Caki2 (cell line): ENCODE measurements at regions not wholly inside any gene's neighbourhood (a gene's known extent, or its start where the extent isn't known, plus 50 kb on each side); places are given as distances from the start of the nearest gene placed in this dataset.

ENCODE experiments used
- DNase-seq: peaks from one replicate; pipeline ENCODE4 v3.0.0-alpha.2; 2015; ENCODE audit warnings: low read depth
- in situ Hi-C: cut with HindIII; loops from 2 replicates; pipeline ENCODE4 v1.10.0; 2016; ENCODE audit warnings: low sequenced_read_pairs, low pct_unique_long_range_greater_than_20kb, mixed read lengths

GRCh38 chr16:35745821-35746248 is 2286.4 kb downstream of the TP53TG3F start:
- no peak for DNase-seq
- in situ Hi-C loops: no loop called here

- DNase-seq: no peak
- in situ Hi-C loops: no loop called here
Measured at GRCh38 chr16:35746281-35746962, 2287.0 kb downstream of the TP53TG3F start.

DNA sequence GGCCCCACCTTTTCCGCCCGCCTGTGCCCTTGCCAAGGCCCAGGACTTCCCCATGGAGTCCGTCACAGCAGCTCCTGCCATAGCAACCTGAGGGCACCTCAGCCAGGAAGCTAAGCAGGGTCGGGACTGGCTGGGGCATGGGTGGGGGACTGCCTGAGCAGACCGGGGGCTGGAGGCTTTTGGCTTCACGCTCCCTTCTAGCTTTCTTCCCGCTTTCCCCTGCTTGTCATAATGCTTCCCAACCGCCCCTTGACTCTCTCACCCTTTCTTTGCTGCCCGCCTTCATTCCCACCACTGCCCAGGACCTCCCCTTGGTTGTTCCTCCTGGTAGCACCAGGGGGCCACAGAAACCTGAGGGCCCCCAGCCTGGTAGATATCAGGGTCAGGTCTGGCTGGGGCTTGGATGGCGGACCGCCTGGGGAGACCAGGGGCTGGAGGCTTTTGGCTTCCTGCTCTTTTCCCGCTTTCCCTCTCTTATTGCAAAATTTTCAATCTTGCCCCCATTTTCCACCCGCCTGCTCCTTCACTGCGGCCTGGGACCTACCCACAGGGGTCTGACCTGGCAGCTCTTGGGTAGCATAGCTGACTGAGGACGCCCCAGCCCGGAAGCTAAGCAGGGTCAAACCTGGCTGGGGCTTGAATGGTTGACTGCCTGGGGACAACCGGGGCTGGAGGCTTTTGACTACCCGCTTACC is 2287.7 kb downstream of the TP53TG3F start:
- in situ Hi-C loops: no loop called here

GRCh38 chr16:35747658-35748455 is 2288.4 kb downstream of the TP53TG3F start:
- DNase-seq: no peak
- in situ Hi-C loops: no loop called here

More for the DNA sequence above, 2287.7 kb downstream of the TP53TG3F start:
- no peak for DNase-seq

DNA sequence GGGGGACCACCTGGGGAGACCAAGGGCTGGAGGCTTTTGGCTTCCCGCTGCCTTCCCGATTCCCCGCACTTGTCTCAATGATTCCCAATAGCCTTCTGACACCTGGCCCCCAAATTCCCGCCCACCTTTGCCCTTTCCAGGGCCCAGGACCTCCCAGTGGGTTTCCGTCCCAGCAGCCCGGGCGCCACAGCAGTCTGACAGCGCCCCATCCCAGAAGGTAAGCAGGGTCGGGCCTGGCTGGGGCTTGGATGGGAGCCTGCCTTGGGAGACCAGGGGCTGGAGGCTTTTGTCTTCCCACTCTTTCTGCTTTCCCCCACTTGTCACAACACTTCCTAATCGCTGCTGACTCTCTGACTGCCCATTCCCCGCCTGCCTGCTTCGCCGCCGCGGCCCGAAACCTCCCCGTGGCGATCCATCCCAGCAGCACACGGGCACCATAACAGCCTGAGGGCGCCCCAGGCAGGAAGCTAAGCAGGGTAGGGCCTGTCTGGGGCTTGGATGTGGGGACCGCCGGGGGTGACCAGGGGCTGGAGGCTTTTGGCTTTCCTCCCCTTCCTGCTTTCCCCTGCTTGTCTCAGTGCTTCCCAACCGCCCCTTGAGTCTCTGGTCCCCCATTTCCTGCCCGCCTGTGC is 2289.3 kb downstream of the TP53TG3F start:
- in situ Hi-C loops: no loop called here
- DNase-seq: no peak

DNA sequence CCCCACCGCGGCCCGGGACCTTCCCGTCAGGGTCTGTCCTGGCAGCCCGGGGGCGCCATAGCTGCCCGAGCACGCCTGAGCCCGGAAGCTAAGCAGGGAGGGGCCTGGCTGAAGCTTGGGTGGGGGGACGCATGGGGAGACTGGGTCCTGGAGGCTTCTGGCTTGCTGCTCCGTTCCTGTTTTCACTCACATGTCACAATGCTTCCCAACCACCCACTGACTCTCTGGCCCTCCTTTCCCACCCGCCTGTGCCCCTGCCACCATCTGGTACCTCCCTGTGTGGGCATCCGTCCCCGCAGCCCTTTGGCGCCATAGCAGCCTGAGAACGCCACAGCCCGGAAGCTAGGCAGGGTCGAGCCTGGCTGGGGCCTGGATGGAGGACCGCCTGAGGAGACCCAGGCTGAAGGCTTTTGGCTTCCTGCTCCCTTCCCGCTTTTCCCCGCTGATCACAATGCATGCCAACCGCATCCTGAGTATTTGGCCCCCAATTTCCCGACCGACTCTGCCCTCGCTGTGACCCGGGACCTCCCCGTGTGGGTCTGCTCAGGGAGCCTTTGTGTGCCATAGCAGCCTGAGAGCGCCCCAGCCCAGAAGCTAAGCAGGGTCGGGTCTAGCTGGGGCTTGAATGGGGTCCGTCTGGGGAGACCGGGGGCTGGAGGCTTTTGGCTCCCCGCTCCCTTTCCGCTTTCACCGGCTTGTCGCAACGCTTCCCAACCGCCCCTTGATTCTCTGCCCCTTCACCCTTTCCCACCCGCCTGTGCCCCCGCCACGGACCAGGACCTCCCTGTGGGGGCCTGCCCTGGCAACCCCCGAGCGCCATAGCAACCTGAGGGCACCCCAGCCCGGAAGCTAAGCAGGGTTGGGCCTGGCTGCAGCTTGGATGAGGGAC is 2290.1 kb downstream of the TP53TG3F start:
- in situ Hi-C loops: no loop called here
- DNase-seq: no peak

DNA sequence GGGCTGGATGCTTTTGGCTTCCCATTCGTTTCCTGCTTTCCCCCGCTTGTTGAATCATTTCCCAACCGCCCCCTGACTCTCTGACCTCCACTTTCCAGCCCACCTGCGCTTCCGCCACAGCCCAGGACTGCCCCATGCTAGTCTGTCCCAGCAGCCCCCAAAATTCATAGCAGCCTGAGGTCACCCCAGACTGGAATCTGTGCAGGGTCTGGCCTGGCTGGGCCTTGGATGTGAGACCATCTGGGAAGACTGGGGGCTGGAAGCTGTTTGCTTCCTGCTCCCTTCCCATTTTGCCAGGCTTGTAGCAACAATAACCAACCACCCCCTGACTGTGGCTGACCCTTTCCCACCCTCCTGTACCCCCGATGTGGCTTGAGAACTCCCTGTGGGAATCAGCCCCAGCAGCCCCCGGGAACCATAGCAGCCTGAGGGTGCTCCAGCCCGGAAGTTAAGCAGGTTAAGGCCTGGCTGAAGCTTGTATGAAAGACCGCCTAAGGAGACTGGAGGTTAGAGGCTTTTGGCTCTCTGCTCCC is 2290.8 kb downstream of the TP53TG3F start:
- DNase-seq: no peak
- in situ Hi-C loops: no loop called here

GRCh38 chr16:35750701-35751104 is 2291.3 kb downstream of the TP53TG3F start:
- in situ Hi-C loops: no loop called here
- DNase-seq: no peak

DNA sequence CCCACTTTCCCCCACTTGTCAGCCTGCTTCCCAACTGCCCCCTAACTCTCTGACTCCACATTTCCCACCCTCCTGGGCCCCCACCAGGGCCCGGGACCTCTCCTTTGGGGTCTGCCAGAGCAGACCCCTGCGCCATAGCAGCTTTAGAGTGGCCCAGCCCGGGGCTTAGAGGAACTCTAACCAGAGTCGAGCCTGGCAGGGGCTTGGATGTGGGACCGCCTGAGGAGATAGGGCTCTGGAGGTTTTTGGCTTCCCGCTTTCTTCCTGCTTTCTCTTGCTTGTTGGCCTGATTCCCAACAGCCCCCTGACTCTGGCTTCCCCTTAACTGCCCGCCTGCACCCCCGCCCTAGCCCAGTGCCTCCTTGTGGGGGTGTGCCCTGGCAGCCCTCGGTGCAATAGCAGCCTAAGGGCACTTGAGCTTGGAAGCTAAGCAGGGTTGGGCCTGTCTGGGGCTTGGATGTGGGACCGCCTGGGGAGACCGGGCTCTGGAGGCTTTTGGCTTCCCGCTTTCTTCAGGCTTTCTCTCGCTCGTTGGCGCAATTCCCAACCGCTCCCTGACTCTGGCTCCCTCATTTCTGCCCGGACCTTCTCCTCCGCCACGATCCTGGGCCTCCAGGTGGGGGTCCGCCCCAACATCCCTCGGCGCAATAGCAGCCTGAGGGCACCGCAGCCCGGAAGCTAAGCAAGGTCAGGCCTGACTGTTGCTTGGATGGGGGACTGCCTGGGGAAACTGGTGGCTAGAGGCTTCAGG is 2292.0 kb downstream of the TP53TG3F start:
- no peak for DNase-seq
- in situ Hi-C loops: no loop called here

DNA sequence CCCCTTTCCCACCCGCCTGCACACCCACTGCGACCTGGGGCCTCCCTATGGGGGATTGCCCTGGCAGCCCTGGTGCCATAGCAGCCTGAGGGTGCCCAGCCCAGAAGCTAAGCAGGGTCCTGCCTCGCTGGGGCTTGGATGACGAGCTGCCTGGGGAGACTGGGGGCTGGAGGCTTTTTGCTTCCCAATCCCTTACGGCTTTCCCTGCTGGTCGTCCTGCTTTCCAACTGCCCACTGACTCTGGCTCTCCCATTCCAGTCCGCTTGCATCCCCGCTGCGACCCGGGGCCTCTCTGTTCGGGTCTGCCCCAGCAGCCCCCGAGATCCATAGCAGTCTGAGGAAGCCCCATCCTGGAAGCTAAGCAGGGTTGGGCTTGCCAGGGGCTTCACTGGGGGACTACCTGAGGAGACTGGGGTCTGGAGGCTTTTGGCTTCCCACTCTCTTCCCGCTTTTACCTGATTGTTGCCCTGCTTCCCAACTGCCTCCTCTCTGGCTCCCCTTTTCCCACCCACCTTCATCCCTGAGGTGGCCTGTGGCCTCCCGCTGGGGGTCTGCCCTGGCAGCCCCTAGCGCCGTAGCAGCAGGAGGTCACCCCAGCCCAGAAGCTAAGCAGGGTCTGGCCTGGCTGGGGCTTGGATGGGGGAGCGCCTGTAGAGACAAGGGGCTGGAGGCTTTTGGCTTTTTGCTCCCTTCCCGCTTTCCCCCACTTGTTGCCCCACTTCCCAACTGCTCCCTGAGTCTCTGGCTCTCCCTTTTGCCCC is 2292.8 kb downstream of the TP53TG3F start:
- no peak for DNase-seq

DNA sequence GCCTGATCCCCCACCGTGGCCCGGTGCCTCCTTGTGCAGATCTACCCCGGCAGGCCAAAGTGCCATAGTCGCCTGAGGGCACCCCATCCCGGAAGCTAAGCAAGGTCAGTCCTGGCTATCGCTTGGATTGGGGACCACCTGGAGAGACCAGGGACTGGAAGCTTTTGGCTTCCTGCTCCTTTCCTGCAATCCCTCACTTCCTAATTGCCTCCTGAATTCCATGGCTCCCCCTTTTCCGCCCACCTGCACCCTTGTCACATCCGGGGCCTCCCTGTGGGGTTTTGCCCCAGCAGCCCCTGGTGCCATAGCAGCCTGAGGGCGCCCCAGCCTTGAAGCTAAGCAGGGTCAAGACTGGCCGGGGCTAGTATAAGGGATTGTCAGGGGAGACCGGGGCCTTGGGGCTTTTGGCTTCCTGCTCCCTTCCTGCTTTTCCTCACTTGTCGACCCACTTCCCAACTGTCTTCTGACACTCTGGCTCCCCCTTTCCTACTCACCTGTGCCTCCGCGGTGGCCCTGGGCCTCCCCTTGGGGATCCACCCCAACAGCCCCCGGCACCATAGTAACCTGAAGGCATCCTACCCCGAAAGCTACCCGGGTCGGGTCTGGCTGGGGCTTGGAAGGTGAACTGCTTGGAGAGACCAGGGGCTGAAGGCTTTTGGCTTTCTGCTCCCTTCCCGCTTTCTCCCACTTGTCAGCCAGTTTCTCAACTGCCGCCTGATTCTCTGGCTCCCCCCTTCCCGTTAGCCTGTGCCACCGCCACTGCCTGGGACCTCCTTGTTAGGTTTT is 2293.6 kb downstream of the TP53TG3F start:
- DNase-seq: no peak
- in situ Hi-C loops: no loop called here

More for the DNA sequence above, 2292.8 kb downstream of the TP53TG3F start:
- in situ Hi-C loops: no loop called here

- DNase-seq: no peak
- in situ Hi-C loops: no loop called here
Measured at GRCh38 chr16:35753559-35754390, 2294.4 kb downstream of the TP53TG3F start.

GRCh38 chr16:35754391-35755369 is 2295.3 kb downstream of the TP53TG3F start:
- no peak for DNase-seq
- in situ Hi-C loops: no loop called here

DNA sequence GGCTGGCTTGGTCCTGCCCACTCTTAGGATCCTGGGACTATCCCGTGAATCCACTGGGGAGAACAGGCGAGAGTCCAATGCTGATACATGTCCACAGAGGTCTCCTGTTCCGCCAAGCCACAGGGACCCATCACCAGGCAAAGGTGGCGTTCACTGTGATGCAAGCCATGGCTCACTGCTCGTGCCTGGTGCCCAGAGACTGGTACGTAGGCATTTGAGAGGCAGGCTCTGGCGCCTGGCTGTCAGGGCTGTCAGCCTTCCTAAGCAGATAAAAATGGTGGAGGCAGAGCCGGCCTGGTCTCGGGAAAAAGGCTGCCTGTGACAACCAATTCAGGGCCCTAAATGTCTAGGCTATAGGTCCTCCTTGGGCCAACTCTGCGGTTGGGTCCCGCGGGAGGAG is 2329.0 kb downstream of the TP53TG3F start:
- in situ Hi-C loops: no loop called here
- DNase-seq: no peak
